Activated naive CD8-positive, alpha-beta T cell treated with anti-CD3 and anti-CD28 coated beads, Interleukin-2, amount 10 ng/mL, durations not matched to agents 7 days and 5 days (primary cell): ENCODE measurements at regions not wholly inside any gene's neighbourhood (a gene's known extent, or its start where the extent isn't known, plus 50 kb on each side); places are given as distances from the start of the nearest gene placed in this dataset.

ENCODE experiments used
- ATAC-seq: fragments of 150-1000 bp; cut with Tn5 transposase; one replicate; pipeline ENCODE4 v1.10.0; 2021; ENCODE audit warnings: low read depth, moderate library complexity
- POLR2A ChIA-PET: fragments of 350-600 bp; sonication (Branson Sonifier 250); formaldehyde crosslinking; loops from one replicate; lab custom pipeline; 2021; ENCODE audit warnings: antibody characterized with exemption; lab: Charles Lee
- DNase-seq: peaks from one replicate; pipeline ENCODE4 v3.0.0; 2021
- H3K27ac Mint-ChIP-seq: one replicate; pipeline ENCODE4 v1.8.0; 2022; ENCODE audit warnings: mild to moderate bottlenecking, mixed read lengths
- H3K27me3 Mint-ChIP-seq: one replicate; pipeline ENCODE4 v1.8.0; 2022; ENCODE audit warnings: mild to moderate bottlenecking, moderate library complexity, mixed read lengths
- H3K36me3 Mint-ChIP-seq: one replicate; pipeline ENCODE4 v1.8.0; 2021; ENCODE audit warnings: mild to moderate bottlenecking, mixed read lengths
- H3K4me1 Mint-ChIP-seq: one replicate; pipeline ENCODE4 v1.8.0; 2021; ENCODE audit warnings: mixed read lengths
- H3K4me3 Mint-ChIP-seq: one replicate; pipeline ENCODE4 v1.8.0; 2022; ENCODE audit warnings: mild to moderate bottlenecking, moderate library complexity, mixed read lengths
- H3K9me3 Mint-ChIP-seq: one replicate; pipeline ENCODE4 v1.8.0; 2021; ENCODE audit warnings: mixed read lengths

DNA sequence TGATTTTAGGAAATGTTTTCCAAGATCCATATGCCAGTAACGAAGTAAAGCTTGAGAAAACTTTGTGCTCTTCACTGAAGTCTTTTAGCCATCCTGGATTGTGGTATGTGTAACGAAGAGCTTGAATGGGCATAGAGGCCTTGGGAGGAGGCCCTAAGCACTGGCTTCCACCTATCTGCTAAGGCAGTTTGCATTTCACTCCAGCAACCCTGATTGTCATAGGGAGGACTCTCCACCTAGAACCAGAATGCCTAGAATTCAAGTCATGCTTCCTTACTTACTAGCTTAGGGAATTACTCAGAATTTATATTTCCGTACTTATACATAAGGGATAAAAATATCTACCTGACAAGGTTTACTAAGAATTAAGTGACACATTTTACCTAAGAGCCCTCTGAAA is 451.5 kb downstream of the FBXO15 start:
- Mint-ChIP-seq H3K36me3 (no peaks in the 10 kb centered on the region), H3K27ac (no peak overlapping the region), H3K4me1 (no peaks in the 10 kb centered on the region), H3K9me3 (no peaks in the 10 kb centered on the region), H3K4me3 (no peak overlapping the region), H3K27me3 (no peaks in the 10 kb centered on the region)
- no peak for DNase-seq
- POLR2A ChIA-PET: no interaction called here
- no peak for ATAC-seq

DNA sequence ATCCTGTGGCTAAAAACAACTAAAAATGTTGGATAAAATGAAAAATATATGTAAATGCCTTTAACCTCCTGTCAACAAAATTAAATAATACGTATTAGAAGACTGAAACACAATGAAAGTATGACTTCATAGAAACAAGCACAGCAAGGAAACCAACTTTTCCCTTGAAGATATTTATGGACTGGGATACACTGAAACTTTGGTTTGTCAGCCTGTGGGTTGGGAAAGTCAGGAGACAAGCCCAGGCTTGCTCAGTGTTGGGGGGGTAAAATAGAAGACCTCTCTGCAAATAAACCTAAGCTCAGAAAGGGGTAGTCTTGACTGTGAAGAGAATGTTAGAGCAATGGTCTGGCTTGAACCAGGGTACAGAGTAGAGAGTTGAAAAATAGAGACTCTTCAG is 454.5 kb downstream of the FBXO15 start:
- no peaks in the 10 kb centered on the region for H3K36me3 Mint-ChIP-seq
- H3K4me3 Mint-ChIP-seq: no peak overlapping the region
- ATAC-seq: no peak
- H3K4me1 Mint-ChIP-seq: no peaks in the 10 kb centered on the region
- H3K27ac Mint-ChIP-seq: no peak overlapping the region
- H3K9me3 Mint-ChIP-seq: no peaks in the 10 kb centered on the region
- DNase-seq: no peak
- POLR2A ChIA-PET: no interaction called here
- no peaks in the 10 kb centered on the region for H3K27me3 Mint-ChIP-seq

DNA sequence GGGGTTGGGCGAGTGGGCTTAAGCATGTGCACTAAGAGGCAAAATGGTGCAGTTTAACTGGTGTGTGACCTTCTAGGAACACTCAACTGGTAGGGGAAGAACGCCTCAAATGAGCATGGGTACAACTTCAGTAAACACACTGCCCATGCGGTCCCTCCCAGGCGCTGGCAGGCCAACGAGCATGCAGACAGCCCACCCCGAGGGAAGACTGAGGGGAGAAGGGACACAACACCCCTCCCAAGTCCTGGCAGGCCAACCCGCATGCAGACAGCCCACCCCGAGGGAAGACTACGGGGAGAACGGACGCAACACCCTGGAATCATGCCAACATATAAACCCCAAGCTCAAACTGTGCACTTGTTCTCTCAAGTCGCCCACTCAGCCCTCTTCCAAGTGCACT is 456.0 kb downstream of the FBXO15 start:
- no peak for DNase-seq
- POLR2A ChIA-PET: no interaction called here
- H3K4me3 Mint-ChIP-seq: no peak overlapping the region
- no peaks in the 10 kb centered on the region for H3K36me3 Mint-ChIP-seq
- no peaks in the 10 kb centered on the region for H3K27me3 Mint-ChIP-seq
- H3K9me3 Mint-ChIP-seq: no peaks in the 10 kb centered on the region
- no peak overlapping the region for H3K27ac Mint-ChIP-seq
- H3K4me1 Mint-ChIP-seq: no peaks in the 10 kb centered on the region
- no peak for ATAC-seq

DNA sequence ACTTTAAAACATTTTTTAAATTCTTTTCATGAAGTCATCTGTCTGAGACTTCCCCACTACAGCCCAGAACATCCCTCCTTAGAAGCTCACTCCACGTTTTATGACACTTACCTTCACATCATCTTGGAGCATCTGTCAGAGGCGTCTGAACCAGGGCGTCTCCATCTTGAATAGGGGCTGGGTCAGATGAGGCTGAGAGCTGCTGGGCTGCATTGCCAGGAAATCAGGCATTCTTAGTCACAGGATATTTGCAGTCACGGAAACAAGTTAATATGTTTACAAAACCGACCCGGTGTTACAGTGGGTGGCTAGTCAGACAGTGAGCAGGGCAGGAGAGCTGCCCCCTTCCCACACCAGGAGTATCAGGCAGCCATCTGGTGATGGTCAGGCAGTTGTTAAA is 456.5 kb downstream of the FBXO15 start:
- Mint-ChIP-seq H3K4me1 (no peaks in the 10 kb centered on the region), H3K27ac (no peak overlapping the region), H3K27me3 (no peaks in the 10 kb centered on the region), H3K36me3 (no peaks in the 10 kb centered on the region), H3K9me3 (no peaks in the 10 kb centered on the region), H3K4me3 (no peak overlapping the region)
- ATAC-seq (no peak), DNase-seq (no peak)
- POLR2A ChIA-PET: no interaction called here

DNA sequence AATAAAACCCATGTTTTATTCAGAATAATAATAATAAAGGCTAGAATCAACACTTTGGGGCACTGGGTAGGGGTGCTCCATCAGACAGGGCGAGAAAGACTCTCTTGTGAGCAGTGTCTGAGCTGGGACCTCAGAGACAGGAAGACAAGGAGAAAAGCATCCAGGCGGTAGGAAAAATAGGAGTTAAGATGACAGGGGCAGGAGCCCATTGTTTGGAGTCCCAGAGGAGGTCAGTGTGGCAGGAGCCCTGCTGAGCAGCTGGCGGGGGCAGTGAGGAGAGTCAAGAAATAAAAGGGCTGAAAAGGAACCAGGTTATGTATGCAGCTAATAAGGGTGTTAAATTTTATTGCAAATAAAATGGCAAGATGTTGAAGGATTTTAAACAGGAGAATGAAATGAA is 457.4 kb downstream of the FBXO15 start:
- Mint-ChIP-seq H3K9me3 (no peaks in the 10 kb centered on the region), H3K36me3 (no peaks in the 10 kb centered on the region), H3K27ac (no peak overlapping the region), H3K4me3 (no peak overlapping the region), H3K4me1 (no peaks in the 10 kb centered on the region), H3K27me3 (no peaks in the 10 kb centered on the region)
- ATAC-seq: no peak
- no peak for DNase-seq
- POLR2A ChIA-PET: no interaction called here

DNA sequence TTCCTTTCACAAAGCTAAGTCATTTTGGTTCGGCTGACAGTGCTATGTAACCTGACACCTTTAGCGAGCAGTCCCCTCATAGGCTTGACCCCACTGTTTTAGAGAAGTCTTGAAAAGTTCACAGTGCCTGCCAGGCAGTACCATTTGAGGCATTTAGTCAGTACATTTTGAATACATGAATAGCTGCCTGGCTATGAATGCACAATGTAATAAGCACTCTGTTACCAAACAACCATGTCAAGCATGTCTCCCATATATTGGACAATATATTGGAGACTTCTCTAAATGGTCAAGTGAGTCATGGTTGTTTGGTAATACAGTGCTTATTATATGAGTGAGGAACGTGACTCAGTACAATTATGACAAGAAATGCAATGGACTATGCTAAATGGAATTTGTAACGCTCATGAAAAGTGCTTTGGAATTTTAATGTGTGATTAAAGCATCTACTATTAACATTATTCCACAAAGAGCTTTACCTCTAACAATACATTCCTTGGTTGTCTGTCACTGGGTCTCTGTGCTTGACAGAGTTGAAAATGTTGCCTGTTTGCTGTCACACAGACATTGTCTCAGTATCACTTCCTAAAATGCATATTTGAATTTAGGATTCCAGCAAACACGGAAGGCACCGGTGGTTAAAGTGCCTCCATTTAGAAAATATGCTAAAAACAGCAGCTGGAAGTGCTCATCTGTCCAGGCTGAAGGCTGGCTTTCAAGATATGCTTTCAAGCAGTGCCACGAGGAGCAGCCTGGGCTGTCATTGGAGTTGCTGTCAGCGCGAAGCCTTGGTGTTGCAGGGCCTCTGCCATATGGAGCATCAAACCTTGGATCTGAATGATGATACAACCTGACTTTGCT is 458.6 kb downstream of the FBXO15 start:
- Mint-ChIP-seq H3K36me3 (no peaks in the 10 kb centered on the region), H3K27ac (no peak overlapping the region), H3K4me1 (no peaks in the 10 kb centered on the region), H3K27me3 (no peaks in the 10 kb centered on the region), H3K4me3 (no peak overlapping the region), H3K9me3 (no peaks in the 10 kb centered on the region)
- DNase-seq (no peak), ATAC-seq (no peak)
- POLR2A ChIA-PET: no interaction called here

DNA sequence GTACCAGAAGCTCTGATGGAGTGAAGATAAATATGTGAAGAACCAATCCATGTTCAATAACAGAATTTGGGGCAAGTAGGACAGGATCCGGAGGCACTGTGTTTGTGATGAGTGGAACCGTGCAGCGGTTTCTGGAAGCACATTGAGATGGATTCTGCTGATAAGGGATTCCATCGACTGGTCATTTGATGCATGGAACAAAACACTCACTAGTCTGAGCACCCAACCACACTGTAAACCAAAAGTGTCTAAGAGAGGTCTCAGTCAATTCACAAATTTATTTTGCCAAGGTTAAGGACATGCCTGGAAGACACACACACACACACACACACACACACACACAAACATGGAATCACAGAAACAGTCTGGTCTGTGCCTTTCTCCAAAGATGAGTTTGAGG is 459.5 kb downstream of the FBXO15 start:
- Mint-ChIP-seq H3K36me3 (no peaks in the 10 kb centered on the region), H3K27ac (no peak overlapping the region), H3K9me3 (no peaks in the 10 kb centered on the region), H3K4me1 (no peaks in the 10 kb centered on the region), H3K27me3 (no peaks in the 10 kb centered on the region), H3K4me3 (no peak overlapping the region)
- no peak for DNase-seq
- POLR2A ChIA-PET: no interaction called here
- ATAC-seq: no peak

DNA sequence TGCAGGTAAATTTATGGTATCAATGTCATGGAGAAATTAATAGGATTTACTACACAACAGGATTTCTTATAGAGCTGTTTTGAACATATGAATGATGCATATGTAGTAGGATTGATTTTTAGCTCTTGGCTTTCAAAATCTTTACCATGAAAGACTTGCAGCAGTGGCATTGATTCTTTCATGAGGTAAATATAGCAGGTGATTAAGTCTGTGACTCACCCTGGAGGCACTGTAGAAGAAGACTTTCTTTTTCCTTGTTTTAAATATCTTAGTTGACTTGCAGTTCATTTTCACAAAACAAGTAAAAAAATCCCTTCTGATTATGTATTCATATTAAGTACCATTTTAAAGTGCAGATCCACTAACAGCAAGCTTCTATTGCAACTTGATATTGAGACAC is 463.0 kb downstream of the FBXO15 start:
- DNase-seq (no peak), ATAC-seq (no peak)
- no peaks in the 10 kb centered on the region for H3K36me3 Mint-ChIP-seq
- no peak overlapping the region for H3K4me3 Mint-ChIP-seq
- H3K27me3 Mint-ChIP-seq: no peaks in the 10 kb centered on the region
- H3K9me3 Mint-ChIP-seq: no peaks in the 10 kb centered on the region
- H3K4me1 Mint-ChIP-seq: peaks cover 3% of the 10 kb centered on the region
- no peak overlapping the region for H3K27ac Mint-ChIP-seq
- POLR2A ChIA-PET: no interaction called here

DNA sequence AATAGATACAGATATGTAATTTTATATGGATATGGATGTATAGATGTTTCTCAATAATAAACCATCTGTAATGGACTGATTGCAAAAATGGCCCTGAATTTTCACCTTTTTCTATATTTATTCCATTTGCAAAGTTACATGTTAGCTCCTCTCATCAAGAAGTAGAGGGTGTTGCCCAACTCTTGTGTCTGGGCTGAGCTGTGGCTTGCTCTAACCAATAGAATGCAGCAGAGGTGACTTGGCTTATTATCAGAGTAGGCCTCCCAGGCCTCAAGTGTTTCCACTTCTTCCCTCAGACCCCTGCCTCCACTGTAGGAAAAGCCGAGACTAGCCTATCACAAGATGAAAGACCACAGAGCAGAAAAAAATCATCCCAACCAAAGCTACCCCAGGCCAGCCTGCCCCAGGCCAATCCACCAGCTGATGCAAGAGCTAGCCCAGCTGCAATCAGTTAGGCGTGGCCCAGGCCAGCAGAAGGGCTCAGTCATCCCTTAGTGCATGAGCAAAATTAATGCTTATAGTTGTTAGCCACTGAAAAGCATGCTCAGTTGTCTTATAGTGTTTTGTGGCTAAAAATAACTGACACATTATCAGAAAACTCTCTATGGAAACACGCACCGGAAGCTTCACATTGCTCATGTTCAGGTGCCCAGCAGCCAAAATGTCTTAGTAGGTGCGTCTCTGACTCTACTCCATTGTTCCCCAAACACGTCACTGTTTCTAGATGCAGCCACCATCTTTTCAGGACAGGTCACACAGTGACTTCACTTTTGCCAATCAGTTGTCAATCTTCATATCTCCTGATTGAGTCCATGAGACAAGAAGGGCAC is 464.0 kb downstream of the FBXO15 start:
- Mint-ChIP-seq H3K4me1 (peaks cover 3% of the 10 kb centered on the region), H3K36me3 (no peaks in the 10 kb centered on the region), H3K27me3 (no peaks in the 10 kb centered on the region), H3K9me3 (no peaks in the 10 kb centered on the region), H3K27ac (no peak overlapping the region), H3K4me3 (no peak overlapping the region)
- POLR2A ChIA-PET: no interaction called here
- no peak for DNase-seq
- ATAC-seq: no peak

DNA sequence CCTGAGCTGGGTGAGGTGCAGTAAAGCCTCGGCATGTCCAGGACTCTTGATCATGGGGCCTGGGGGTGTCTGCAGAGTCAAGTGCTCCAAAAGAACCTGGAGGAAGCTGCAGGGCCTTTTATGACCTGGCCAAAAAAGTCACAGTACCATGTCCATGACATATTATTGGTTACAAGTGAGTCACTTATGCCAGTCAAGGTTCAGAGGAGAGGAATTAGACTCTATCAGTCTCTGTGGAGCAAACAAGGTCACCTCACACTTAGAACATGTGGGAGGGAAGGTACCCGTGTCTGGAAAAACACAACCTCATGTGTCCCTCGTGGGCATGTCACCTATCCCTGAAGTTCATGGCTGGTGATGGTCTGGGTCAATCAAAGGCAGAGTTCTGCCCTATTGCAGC is 465.7 kb downstream of the FBXO15 start:
- ATAC-seq (no peak), DNase-seq (no peak)
- H3K4me3 Mint-ChIP-seq: no peak overlapping the region
- POLR2A ChIA-PET: no interaction called here
- H3K27me3 Mint-ChIP-seq: no peaks in the 10 kb centered on the region
- no peak overlapping the region for H3K27ac Mint-ChIP-seq
- peaks cover 3% of the 10 kb centered on the region for H3K4me1 Mint-ChIP-seq
- H3K9me3 Mint-ChIP-seq: no peaks in the 10 kb centered on the region
- no peaks in the 10 kb centered on the region for H3K36me3 Mint-ChIP-seq

DNA sequence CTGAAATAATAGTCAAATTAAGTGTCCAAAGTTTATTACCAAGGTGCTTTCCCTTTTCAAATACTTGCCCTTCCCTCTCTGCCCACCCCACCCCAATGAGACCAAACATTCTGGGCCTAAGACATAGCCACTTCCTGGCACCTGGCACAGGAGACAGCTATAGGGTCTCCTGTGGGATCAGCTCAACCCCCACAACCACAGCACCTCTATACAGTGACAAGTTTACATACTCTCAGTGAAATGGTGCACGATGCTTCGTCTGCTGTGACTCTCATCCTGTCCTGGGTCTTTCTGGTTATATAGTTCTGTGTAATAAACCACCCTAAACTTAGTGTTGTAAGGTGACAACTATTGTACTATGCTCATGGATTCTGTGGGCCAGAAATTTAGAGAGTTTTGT is 466.2 kb downstream of the FBXO15 start:
- H3K4me3 Mint-ChIP-seq: no peak overlapping the region
- no peaks in the 10 kb centered on the region for H3K27me3 Mint-ChIP-seq
- H3K4me1 Mint-ChIP-seq: peaks cover 3% of the 10 kb centered on the region
- no peak overlapping the region for H3K27ac Mint-ChIP-seq
- ATAC-seq: no peak
- POLR2A ChIA-PET: no interaction called here
- no peak for DNase-seq
- H3K9me3 Mint-ChIP-seq: no peaks in the 10 kb centered on the region
- H3K36me3 Mint-ChIP-seq: no peaks in the 10 kb centered on the region

DNA sequence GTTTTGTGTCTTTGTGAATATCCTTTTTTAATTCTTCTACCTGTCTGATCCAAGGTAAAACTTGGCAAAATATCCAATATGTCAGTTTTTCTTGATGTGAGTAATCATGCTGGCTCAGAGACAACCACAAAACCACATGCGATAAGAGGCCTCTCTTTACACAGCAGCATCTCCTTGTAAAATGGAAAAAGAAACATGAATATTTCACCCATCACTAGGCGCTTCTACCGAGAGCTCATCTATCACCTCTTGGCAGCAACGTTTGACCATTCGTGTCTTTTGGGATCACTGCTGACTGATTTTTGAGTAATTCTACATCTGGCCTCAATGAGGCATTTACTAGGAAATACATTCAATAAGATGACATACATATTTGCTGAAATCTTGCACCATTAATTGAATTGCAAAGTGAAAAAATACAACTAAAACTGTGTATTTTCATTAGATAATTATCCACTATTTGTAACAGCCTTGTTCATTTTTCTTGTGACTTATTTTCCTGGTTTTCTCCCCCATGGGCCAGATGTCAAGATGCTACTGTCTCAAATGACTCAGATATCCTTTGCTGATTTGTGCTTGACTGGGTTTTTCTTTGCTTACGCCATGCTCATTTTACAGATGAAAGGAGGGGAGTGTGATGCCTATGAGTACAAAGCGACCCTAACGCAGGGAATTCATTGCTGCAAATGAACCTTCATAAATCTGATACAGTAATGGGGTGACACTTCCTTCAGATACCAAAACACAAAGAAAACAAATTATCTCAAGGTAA is 467.5 kb downstream of the FBXO15 start:
- no peak overlapping the region for H3K4me3 Mint-ChIP-seq
- POLR2A ChIA-PET: no interaction called here
- H3K9me3 Mint-ChIP-seq: no peaks in the 10 kb centered on the region
- peaks cover 3% of the 10 kb centered on the region for H3K4me1 Mint-ChIP-seq
- no peak overlapping the region for H3K27ac Mint-ChIP-seq
- no peaks in the 10 kb centered on the region for H3K36me3 Mint-ChIP-seq
- ATAC-seq (no peak), DNase-seq (no peak)
- no peaks in the 10 kb centered on the region for H3K27me3 Mint-ChIP-seq

DNA sequence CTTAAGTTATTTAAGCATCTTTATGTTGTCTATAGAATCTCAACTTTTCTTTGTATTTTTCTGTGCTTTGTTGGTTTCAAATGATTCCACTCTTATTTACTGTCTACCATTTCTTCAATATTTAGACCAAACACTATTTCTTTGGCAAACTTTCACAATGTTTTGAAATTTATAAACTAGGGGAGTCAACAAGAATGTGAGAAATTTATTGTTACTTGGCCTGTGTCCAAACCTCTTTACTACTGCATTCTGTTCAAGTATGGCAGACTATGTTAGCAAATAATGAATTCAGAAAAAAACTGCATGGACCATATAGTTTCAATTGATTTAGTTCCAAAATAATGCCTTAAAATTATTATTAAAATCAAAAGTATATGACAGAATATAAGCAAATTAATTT is 470.2 kb downstream of the FBXO15 start:
- H3K27ac Mint-ChIP-seq: no peak overlapping the region
- no peaks in the 10 kb centered on the region for H3K9me3 Mint-ChIP-seq
- no peak for ATAC-seq
- DNase-seq: no peak
- H3K4me1 Mint-ChIP-seq: peaks cover 3% of the 10 kb centered on the region
- H3K27me3 Mint-ChIP-seq: no peaks in the 10 kb centered on the region
- no peaks in the 10 kb centered on the region for H3K36me3 Mint-ChIP-seq
- H3K4me3 Mint-ChIP-seq: no peak overlapping the region
- POLR2A ChIA-PET: no interaction called here
